SK-N-SH treated with all-trans-retinoic acid at 6 μM for 48 hours (cell line): ENCODE measurements at regions not wholly inside any gene's neighbourhood (a gene's known extent, or its start where the extent isn't known, plus 50 kb on each side); places are given as distances from the start of the nearest gene placed in this dataset.

Experiments
- CREB5 ChIP-seq: fragments of 250-450 bp; sonication (Bioruptor Pico); IDR thresholded peaks from 2 replicates; pipeline ENCODE4 v1.5.1; 2020; ENCODE audit warnings: low read depth, mild to moderate bottlenecking, moderate library complexity
- OSR1 ChIP-seq: fragments of 250-450 bp; sonication (Bioruptor Pico); IDR thresholded peaks from 2 replicates; pipeline ENCODE4 v1.8.0; 2022; ENCODE audit warnings: moderate library complexity, mild to moderate bottlenecking, inconsistent platforms
- ZC3H10 ChIP-seq: fragments of 250-450 bp; sonication (Bioruptor Pico); IDR thresholded peaks from 2 replicates; pipeline ENCODE4 v1.5.1; 2021; ENCODE audit warnings: mild to moderate bottlenecking, moderate library complexity
- ZFP30 ChIP-seq: fragments of 450-650 bp; formaldehyde crosslinking; IDR thresholded peaks from 2 replicates; pipeline ENCODE4 v1.5.0; 2022; ENCODE audit warnings: mild to moderate bottlenecking, moderate library complexity
- TF ChIP-seq, protein P1 (sequence below): fragments of 250-450 bp; sonication (Bioruptor Pico); IDR thresholded peaks from 2 replicates; pipeline ENCODE4 v1.8.0; 2020; ENCODE audit warnings: mild to moderate bottlenecking, moderate library complexity, borderline replicate concordance
- TF ChIP-seq, protein P2 (sequence below): fragments of 250-450 bp; sonication (Bioruptor Pico); IDR thresholded peaks from 2 replicates; pipeline ENCODE4 v1.5.0; 2020; ENCODE audit warnings: mild to moderate bottlenecking, moderate library complexity

DNA sequence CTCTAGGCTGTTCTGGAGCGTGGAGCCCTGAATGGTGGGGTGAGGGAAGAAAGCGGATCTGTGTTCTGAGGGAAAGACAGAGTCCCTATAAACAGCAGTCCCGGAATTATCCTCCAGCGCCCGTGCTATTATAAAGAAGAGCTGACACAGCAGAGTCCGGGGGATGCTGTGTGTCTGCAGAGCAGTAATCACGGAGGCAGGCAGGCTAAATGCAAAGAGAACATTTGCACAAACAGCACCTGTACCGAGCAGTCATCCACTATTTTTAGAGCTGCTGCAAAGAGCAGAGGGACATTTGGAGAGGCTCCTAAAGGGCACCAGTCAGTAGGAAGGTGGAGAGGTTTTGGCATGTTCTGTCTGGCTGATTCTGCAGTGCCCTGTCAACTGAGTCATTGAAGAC, 293.8 kb upstream of the SLC14A2 start:
- TF ChIP-seq, protein P1, sequence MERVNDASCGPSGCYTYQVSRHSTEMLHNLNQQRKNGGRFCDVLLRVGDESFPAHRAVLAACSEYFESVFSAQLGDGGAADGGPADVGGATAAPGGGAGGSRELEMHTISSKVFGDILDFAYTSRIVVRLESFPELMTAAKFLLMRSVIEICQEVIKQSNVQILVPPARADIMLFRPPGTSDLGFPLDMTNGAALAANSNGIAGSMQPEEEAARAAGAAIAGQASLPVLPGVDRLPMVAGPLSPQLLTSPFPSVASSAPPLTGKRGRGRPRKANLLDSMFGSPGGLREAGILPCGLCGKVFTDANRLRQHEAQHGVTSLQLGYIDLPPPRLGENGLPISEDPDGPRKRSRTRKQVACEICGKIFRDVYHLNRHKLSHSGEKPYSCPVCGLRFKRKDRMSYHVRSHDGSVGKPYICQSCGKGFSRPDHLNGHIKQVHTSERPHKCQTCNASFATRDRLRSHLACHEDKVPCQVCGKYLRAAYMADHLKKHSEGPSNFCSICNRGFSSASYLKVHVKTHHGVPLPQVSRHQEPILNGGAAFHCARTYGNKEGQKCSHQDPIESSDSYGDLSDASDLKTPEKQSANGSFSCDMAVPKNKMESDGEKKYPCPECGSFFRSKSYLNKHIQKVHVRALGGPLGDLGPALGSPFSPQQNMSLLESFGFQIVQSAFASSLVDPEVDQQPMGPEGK: no peak
- no peak for TF ChIP-seq CREB5 (CRISPR knock-in tag)
- TF ChIP-seq, protein P2, sequence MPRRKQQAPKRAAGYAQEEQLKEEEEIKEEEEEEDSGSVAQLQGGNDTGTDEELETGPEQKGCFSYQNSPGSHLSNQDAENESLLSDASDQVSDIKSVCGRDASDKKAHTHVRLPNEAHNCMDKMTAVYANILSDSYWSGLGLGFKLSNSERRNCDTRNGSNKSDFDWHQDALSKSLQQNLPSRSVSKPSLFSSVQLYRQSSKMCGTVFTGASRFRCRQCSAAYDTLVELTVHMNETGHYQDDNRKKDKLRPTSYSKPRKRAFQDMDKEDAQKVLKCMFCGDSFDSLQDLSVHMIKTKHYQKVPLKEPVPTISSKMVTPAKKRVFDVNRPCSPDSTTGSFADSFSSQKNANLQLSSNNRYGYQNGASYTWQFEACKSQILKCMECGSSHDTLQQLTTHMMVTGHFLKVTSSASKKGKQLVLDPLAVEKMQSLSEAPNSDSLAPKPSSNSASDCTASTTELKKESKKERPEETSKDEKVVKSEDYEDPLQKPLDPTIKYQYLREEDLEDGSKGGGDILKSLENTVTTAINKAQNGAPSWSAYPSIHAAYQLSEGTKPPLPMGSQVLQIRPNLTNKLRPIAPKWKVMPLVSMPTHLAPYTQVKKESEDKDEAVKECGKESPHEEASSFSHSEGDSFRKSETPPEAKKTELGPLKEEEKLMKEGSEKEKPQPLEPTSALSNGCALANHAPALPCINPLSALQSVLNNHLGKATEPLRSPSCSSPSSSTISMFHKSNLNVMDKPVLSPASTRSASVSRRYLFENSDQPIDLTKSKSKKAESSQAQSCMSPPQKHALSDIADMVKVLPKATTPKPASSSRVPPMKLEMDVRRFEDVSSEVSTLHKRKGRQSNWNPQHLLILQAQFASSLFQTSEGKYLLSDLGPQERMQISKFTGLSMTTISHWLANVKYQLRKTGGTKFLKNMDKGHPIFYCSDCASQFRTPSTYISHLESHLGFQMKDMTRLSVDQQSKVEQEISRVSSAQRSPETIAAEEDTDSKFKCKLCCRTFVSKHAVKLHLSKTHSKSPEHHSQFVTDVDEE: no peak
- no peak for TF ChIP-seq OSR1 (CRISPR knock-in tag)
- TF ChIP-seq ZC3H10: no peak
- TF ChIP-seq ZFP30 (CRISPR knock-in tag): no peak
